Testis (tissue), 2 donors: ENCODE measurements at regions not wholly inside any gene's neighbourhood (a gene's known extent, or its start where the extent isn't known, plus 50 kb on each side); places are given as distances from the start of the nearest gene placed in this dataset.

Experiments
- DNase-seq: peaks from one replicate; pipeline ENCODE4 v3.0.0-alpha.2; 2019
- H3K27ac ChIP-seq, 2 donors: fragments of 200-600 bp; sonication (generic); one replicate each; pipeline ENCODE4 v1.5.1; 2019
- H3K27me3 ChIP-seq: fragments of 200-600 bp; sonication (generic); one replicate; pipeline ENCODE4 v1.5.1; 2019
- H3K36me3 ChIP-seq: fragments of 200-600 bp; sonication (generic); one replicate; pipeline ENCODE4 v1.5.1; 2017; ENCODE audit warnings: low read depth; ENCODE audit errors: missing control alignments
- H3K4me1 ChIP-seq: fragments of 200-600 bp; sonication (generic); one replicate; pipeline ENCODE4 v1.5.1; 2019
- H3K4me3 ChIP-seq, 2 donors: fragments of 200-600 bp; sonication (generic); one replicate each; pipeline ENCODE4 v1.5.1; 2017 to 2019
- H3K9me3 ChIP-seq: fragments of 200-600 bp; sonication (generic); one replicate; pipeline ENCODE4 v1.5.1; 2017
- CTCF ChIP-seq, 3 experiments: fragments of 450-650 bp in 2 of 3; fragments of 200-600 bp in 1 of 3; sonication (generic) in 1 of 3; IDR thresholded peaks; one replicate each; pipeline ENCODE4 v1.5.1; 2016 to 2019; ENCODE audit warnings: antibody characterized with exemption in 3 of 3, mild to moderate bottlenecking in 2 of 3, moderate library complexity in 1 of 3
- POLR2A ChIP-seq: fragments of 450-650 bp; IDR thresholded peaks from one replicate; pipeline ENCODE4 v1.6.1; 2017; ENCODE audit warnings: antibody characterized with exemption, mild to moderate bottlenecking, moderate library complexity
- WGBS, 2 donors: methylation state at CpG; one replicate each; pipeline ENCODE4 v1.1.5; 2018; 5-methylcytosine and 5-hydroxymethylcytosine counted together
- intact Hi-C: fragments of 100-400 bp; cut with DNase I; formaldehyde crosslinking; loops from one replicate; pipeline ENCODE4 v1.15.1; 2023; ENCODE audit warnings: low total_unique reads

- TF ChIP-seq CTCF (IDR thresholded peaks at IDR 0.05) (no peak), POLR2A (no peak)
- H3K27me3 ChIP-seq, result no peaks in the 10 kb centered on the region
- H3K36me3 ChIP-seq, result no peaks in the 10 kb centered on the region
- H3K27ac ChIP-seq, result no peak overlapping the region
- H3K4me3 ChIP-seq, result no peak overlapping the region
- no peak for DNase-seq
- H3K9me3 ChIP-seq, result no peaks in the 10 kb centered on the region
- intact Hi-C loops, result no loop called here
- no peaks in the 10 kb centered on the region for H3K4me1 ChIP-seq
- 64 to 77% methylated on average over 2 of the region's 2 CpGs for WGBS, 2 donors
These were observed 664.2 kb upstream of the CPEB2 start for GRCh38 chr4:14337892-14338584.

- Histone ChIP-seq H3K4me3 (no peak overlapping the region), H3K27ac (no peak overlapping the region), H3K36me3 (no peaks in the 10 kb centered on the region), H3K4me1 (no peaks in the 10 kb centered on the region), H3K9me3 (no peaks in the 10 kb centered on the region), H3K27me3 (no peaks in the 10 kb centered on the region)
- intact Hi-C loops, result no loop called here
- WGBS, 2 donors, result 87 to 90% methylated on average over 4 of the region's 4 CpGs
- DNase-seq, result no peak
- TF ChIP-seq POLR2A (no peak), CTCF (IDR thresholded peaks at IDR 0.05) (no peak)
These were observed 663.6 kb upstream of the CPEB2 start for GRCh38 chr4:14338585-14339265.

- no peaks in the 10 kb centered on the region for H3K36me3 ChIP-seq
- no peaks in the 10 kb centered on the region for H3K9me3 ChIP-seq
- intact Hi-C loops, result no loop called here
- H3K4me1 ChIP-seq, result no peaks in the 10 kb centered on the region
- TF ChIP-seq POLR2A (no peak), CTCF (IDR thresholded peaks at IDR 0.05) (no peak)
- no peak for DNase-seq
- H3K27me3 ChIP-seq, result no peaks in the 10 kb centered on the region
- 85 to 93% methylated on average over 4 to 5 of the region's 5 CpGs for WGBS, 2 donors
- no peak overlapping the region for H3K27ac ChIP-seq
- H3K4me3 ChIP-seq, result no peak overlapping the region
These were observed 662.6 kb upstream of the CPEB2 start for GRCh38 chr4:14339715-14340114.

- Histone ChIP-seq H3K36me3 (no peaks in the 10 kb centered on the region), H3K4me1 (no peaks in the 10 kb centered on the region), H3K9me3 (no peaks in the 10 kb centered on the region), H3K4me3 (no peak overlapping the region), H3K27ac (no peak overlapping the region), H3K27me3 (no peaks in the 10 kb centered on the region)
- WGBS, 2 donors, result 60 to 68% methylated on average over 4 of the region's 4 CpGs
- TF ChIP-seq POLR2A (no peak), CTCF (IDR thresholded peaks at IDR 0.05) (no peak)
- intact Hi-C loops, result no loop called here
- DNase-seq, result no peak
These were observed 662.0 kb upstream of the CPEB2 start for GRCh38 chr4:14340321-14340720.

GRCh38 chr4:14343961-14344360, 658.3 kb upstream of the CPEB2 start:
- Histone ChIP-seq H3K27me3 (no peaks in the 10 kb centered on the region), H3K4me3 (no peak overlapping the region), H3K27ac (no peak overlapping the region), H3K36me3 (no peaks in the 10 kb centered on the region), H3K4me1 (no peaks in the 10 kb centered on the region), H3K9me3 (no peaks in the 10 kb centered on the region)
- 53 to 62% methylated on average over 4 of the region's 4 CpGs for WGBS, 2 donors
- TF ChIP-seq POLR2A, result no peak
- TF ChIP-seq CTCF (IDR thresholded peaks at IDR 0.05), result no peak
- DNase-seq, result no peak
- intact Hi-C loops, result no loop called here
